Mucosa of stomach (tissue), 1 donor: ENCODE measurements at regions not wholly inside any gene's neighbourhood (a gene's known extent, or its start where the extent isn't known, plus 50 kb on each side); places are given as distances from the start of the nearest gene placed in this dataset.

Experiments used
- H3K27me3 ChIP-seq: one replicate; pipeline ENCODE4 v1.7.0; 2013; ENCODE audit warnings: mild to moderate bottlenecking, low read length; ENCODE audit not compliant: control insufficient read depth, insufficient read depth
- H3K36me3 ChIP-seq: one replicate; pipeline ENCODE4 v1.7.0; 2013; ENCODE audit warnings: low read length; ENCODE audit not compliant: control insufficient read depth, insufficient read depth
- H3K4me1 ChIP-seq: one replicate; pipeline ENCODE4 v1.7.0; 2013; ENCODE audit warnings: mild to moderate bottlenecking, low read length; ENCODE audit not compliant: control insufficient read depth, insufficient read depth
- H3K4me3 ChIP-seq: one replicate; pipeline ENCODE4 v1.7.0; 2013; ENCODE audit warnings: low read length
- H3K9ac ChIP-seq: one replicate; pipeline ENCODE4 v1.7.0; 2013; ENCODE audit warnings: mild to moderate bottlenecking, low read length, moderate library complexity
- H3K9me3 ChIP-seq: one replicate; pipeline ENCODE4 v1.7.0; 2013; ENCODE audit warnings: mild to moderate bottlenecking, low read length, moderate library complexity; ENCODE audit not compliant: control insufficient read depth
- donor health status: Pancreatic carcinoma.

DNA sequence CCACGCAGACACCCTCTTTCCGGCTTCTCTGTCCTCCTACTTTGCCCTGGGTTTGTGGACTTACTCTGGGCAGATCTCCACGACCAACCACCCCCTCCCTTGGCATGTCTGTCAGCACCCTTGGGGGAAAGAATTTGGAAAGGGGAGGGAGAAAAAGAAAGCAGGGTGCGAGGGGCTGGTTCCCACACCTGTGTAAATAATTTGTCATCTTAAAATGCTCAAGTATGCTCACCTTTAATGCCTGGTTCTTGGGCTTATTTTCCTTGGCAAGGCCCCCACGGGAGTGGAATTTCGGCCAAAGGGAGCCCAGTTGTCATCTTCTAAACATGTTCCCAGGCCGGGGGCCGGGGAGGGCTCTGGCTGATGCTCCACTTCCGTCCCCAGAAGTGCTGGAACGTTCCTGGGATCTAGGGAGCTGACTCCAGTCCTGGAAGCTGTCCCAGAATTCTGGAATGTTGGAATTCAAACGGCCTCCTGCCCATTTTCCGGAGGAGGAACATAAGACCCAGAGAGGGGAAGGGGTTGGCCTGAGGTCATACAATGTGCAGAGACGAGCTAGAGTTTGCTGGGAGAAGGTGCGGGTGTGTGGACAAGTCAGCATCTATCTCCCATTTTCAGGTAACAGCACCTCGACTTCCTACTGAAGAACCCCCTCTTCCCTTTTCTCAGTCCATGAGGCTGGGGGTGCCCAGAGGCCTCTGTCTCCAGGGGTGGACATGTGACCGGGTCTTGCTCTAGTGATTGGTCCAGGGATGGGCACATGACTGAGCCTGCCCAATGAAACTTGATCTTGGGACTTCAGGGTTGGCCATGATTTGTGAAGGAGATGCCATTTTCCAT is 122.3 kb downstream of the CEBPB start:
- H3K27me3 ChIP-seq, result no peaks in the 10 kb centered on the region
- no peaks in the 10 kb centered on the region for H3K36me3 ChIP-seq
- H3K4me1 ChIP-seq, result peaks cover 15% of the 10 kb centered on the region
- no peak overlapping the region for H3K4me3 ChIP-seq
- peak overlapping the region; percentile 24 for H3K9ac ChIP-seq
- H3K9me3 ChIP-seq, result no peaks in the 10 kb centered on the region

GRCh38 chr20:50313522-50313820 is 122.8 kb downstream of the CEBPB start:
- Histone ChIP-seq H3K9me3 (no peaks in the 10 kb centered on the region), H3K4me3 (no peak overlapping the region), H3K36me3 (no peaks in the 10 kb centered on the region), H3K4me1 (peaks cover 15% of the 10 kb centered on the region), H3K27me3 (no peaks in the 10 kb centered on the region), H3K9ac (no peak overlapping the region)

DNA sequence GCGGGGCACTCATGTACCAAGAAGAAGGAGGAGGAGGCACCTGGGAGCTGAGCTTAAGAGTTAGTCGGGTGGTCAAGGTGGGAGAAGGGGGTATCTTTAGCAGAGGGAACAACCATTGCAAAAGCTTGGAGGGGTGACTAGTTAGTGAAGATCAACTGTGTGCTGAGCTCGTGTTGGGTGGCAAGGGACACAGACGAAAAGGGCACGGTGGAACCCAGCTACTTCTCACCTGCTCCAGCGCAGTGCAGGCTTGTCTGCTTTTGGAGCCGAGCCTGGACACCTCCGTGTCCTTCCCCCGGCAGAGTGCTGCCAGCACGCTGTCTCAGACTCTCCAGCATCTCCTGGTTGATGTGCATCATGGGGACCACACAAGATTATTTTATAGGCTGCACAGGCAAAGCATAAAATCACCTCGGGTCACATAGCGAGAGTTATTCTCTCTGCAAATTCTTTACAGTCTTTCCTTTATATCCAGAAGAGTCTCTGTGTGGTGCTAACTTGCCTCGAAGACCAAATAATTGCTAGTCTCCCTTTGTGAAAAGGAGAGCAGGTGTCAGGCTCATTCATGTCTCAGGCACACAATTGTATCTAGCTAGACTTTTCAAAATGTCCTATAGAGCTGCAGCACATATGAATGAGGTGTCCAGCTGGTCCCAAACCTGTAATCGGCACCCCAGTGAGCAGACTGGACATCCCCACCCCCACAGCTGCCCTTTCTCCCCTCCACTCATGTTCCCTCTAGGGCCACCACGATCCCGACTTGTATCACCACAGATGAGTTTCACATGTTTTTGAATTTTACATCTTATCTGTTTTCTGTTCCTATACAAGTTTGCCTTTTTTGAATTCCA is 123.4 kb downstream of the CEBPB start:
- peaks cover 13% of the 10 kb centered on the region for H3K4me1 ChIP-seq
- no peak overlapping the region for H3K4me3 ChIP-seq
- H3K27me3 ChIP-seq, result no peaks in the 10 kb centered on the region
- H3K36me3 ChIP-seq, result no peaks in the 10 kb centered on the region
- no peaks in the 10 kb centered on the region for H3K9me3 ChIP-seq
- H3K9ac ChIP-seq, result no peak overlapping the region

GRCh38 chr20:50314678-50315335 is 124.2 kb downstream of the CEBPB start:
- Histone ChIP-seq H3K27me3 (no peaks in the 10 kb centered on the region), H3K9me3 (no peaks in the 10 kb centered on the region), H3K4me1 (peaks cover 12% of the 10 kb centered on the region), H3K4me3 (no peak overlapping the region), H3K9ac (no peak overlapping the region), H3K36me3 (no peaks in the 10 kb centered on the region)

GRCh38 chr20:50315586-50316551 is 125.2 kb downstream of the CEBPB start:
- Histone ChIP-seq H3K36me3 (no peaks in the 10 kb centered on the region), H3K4me1 (peaks cover 18% of the 10 kb centered on the region), H3K9me3 (no peaks in the 10 kb centered on the region), H3K27me3 (no peaks in the 10 kb centered on the region), H3K4me3 (no peak overlapping the region), H3K9ac (no peak overlapping the region)

DNA sequence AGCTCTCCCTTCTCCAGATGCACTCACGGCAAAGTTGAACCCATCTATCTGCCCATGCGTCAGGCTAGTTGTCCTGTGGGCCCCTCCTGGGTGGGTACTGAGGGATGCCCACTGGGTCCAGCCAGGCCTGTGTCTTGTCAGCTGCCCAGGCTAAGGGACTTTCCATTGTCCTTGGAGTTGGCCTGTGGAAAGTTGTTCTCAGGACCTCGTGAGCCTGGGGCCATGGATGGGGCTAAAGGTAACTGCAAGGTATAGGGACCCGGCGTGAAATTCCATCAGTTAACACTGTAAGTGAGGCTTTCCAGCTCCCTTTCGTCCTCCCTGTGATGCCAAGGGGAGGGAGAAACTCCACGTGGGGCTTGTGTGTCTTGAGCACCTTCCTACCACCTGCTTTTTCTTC is 126.5 kb downstream of the CEBPB start:
- Histone ChIP-seq H3K4me1 (peaks cover 30% of the 10 kb centered on the region), H3K27me3 (no peaks in the 10 kb centered on the region), H3K36me3 (no peaks in the 10 kb centered on the region), H3K4me3 (no peak overlapping the region), H3K9me3 (no peaks in the 10 kb centered on the region), H3K9ac (no peak overlapping the region)

GRCh38 chr20:50317609-50318008 is 127.0 kb downstream of the CEBPB start:
- H3K9me3 ChIP-seq, result no peaks in the 10 kb centered on the region
- H3K27me3 ChIP-seq, result no peaks in the 10 kb centered on the region
- peaks cover 27% of the 10 kb centered on the region for H3K4me1 ChIP-seq
- H3K9ac ChIP-seq, result no peak overlapping the region
- no peaks in the 10 kb centered on the region for H3K36me3 ChIP-seq
- no peak overlapping the region for H3K4me3 ChIP-seq

DNA sequence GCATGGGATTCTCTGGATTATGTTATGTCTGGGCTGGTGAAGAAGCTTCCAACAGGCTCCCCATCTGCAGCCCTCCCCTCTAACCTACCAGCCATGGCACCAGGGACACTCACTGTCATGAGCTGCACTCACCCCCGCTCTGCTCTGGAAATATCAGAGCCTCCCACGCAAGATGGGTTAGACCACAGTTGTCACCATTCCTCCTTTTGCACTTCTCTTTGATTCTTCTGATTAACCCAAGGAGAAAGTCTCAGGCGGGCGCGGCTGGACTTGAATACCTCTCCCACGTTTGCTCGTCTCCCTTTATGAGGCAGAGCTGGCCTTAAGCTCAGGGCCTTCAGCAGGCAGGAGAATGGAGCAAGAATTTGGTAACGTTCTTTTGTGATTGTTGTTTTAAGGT is 128.1 kb downstream of the CEBPB start:
- Histone ChIP-seq H3K4me3 (no peak overlapping the region), H3K4me1 (peaks cover 21% of the 10 kb centered on the region), H3K36me3 (no peaks in the 10 kb centered on the region), H3K9me3 (no peaks in the 10 kb centered on the region), H3K27me3 (no peaks in the 10 kb centered on the region), H3K9ac (no peak overlapping the region)

GRCh38 chr20:50320005-50320900 is 129.6 kb downstream of the CEBPB start:
- no peak overlapping the region for H3K4me3 ChIP-seq
- H3K36me3 ChIP-seq, result no peaks in the 10 kb centered on the region
- H3K4me1 ChIP-seq, result peaks cover 21% of the 10 kb centered on the region
- H3K27me3 ChIP-seq, result no peaks in the 10 kb centered on the region
- H3K9ac ChIP-seq, result peak overlapping the region; percentile 64
- no peaks in the 10 kb centered on the region for H3K9me3 ChIP-seq

DNA sequence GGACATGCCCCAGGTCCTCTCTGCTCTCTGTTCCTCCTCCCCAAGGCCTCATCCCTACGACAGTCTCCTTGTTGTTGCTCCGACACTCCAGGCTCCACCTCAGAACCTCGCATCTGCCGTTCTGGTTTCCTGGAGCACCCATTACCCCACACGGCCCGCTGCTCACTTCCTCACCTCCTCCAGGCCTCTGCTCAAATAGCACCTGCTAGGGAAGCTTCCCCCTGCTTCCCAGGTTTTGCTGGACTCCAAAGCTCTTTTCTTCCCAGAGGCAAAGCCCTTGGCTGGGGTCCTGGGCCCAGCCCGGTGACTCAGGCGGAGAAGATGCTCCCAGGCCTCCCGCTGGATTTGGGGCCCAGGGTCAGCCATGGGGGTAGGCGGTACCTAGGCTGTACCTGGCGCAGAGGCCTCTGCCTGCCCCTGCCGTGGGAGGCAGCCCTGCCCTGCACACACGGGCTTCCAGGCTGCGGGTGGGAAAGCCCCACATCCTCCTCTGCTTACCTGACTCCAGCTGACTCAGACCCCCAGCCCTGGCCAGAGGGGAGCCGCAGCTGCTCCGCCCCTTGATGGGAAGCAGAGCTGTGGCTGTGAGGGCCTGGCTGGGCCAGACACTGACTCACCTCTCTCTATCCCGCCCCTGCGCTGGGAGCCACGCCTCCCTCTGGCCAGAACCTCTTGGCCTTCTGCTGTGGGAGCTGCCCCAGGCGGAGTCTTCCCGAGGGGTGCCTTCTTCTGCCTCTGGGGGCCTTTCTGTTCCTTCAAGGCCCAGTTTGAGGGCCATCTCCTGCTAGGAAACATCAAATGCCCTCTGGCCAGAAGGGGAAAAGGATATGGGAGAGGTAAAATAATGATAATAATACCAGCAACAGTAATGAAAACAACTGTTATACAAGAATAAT is 130.5 kb downstream of the CEBPB start:
- Histone ChIP-seq H3K9ac (peak overlapping the region; percentile 64), H3K9me3 (no peaks in the 10 kb centered on the region), H3K4me3 (no peak overlapping the region), H3K36me3 (no peaks in the 10 kb centered on the region), H3K4me1 (peaks cover 21% of the 10 kb centered on the region), H3K27me3 (no peaks in the 10 kb centered on the region)
